Lower leg skin (tissue), 3 donors: ENCODE measurements at regions not wholly inside any gene's neighbourhood (a gene's known extent, or its start where the extent isn't known, plus 50 kb on each side); places are given as distances from the start of the nearest gene placed in this dataset.

Experiments
- POLR2A ChIP-seq, 2 donors: fragments of 450-650 bp; IDR thresholded peaks; one replicate each; pipeline ENCODE4 v1.6.1; 2016 to 2017; ENCODE audit warnings: antibody characterized with exemption in 2 of 2, mild to moderate bottlenecking in 1 of 2, moderate library complexity in 1 of 2
- TF ChIP-seq, protein P1 (sequence below), 3 donors: fragments of 450-650 bp; IDR thresholded peaks; one replicate each; pipeline ENCODE4 v1.5.1; 2016; ENCODE audit warnings: antibody characterized with exemption in 3 of 3, mild to moderate bottlenecking in 3 of 3, moderate library complexity in 2 of 3

DNA sequence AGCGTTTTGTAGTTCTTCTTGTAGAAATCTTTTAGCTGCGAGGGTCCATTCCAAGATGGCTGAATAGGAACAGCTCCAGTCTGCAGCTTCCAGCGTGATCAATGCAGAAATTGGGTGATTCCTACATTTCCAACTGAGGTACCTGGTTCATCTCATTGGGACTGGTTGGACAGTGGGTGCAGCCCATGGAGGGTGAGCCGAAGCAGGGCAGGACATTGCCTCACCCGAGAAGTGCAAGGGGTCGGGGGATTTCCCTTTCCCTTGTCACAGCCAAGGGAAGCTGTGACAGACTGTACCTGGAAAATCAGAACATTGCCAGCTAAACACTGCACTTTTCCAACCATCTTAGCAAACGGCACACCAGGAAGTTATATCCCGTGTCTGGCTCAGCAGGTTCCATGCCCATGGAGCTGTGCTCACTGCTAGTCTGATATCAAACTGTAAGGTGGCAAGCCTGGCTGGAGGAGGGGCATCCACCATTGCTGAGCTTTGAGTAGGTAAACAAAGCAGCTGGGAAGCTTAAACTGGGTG, 176.0 kb upstream of the SPRY2 start:
- TF ChIP-seq, protein P1, sequence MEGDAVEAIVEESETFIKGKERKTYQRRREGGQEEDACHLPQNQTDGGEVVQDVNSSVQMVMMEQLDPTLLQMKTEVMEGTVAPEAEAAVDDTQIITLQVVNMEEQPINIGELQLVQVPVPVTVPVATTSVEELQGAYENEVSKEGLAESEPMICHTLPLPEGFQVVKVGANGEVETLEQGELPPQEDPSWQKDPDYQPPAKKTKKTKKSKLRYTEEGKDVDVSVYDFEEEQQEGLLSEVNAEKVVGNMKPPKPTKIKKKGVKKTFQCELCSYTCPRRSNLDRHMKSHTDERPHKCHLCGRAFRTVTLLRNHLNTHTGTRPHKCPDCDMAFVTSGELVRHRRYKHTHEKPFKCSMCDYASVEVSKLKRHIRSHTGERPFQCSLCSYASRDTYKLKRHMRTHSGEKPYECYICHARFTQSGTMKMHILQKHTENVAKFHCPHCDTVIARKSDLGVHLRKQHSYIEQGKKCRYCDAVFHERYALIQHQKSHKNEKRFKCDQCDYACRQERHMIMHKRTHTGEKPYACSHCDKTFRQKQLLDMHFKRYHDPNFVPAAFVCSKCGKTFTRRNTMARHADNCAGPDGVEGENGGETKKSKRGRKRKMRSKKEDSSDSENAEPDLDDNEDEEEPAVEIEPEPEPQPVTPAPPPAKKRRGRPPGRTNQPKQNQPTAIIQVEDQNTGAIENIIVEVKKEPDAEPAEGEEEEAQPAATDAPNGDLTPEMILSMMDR (IDR thresholded peaks at IDR 0.05): no peak
- no peak for TF ChIP-seq POLR2A (IDR thresholded peaks at IDR 0.05)
